K562 (cell line): ENCODE measurements at regions not wholly inside any gene's neighbourhood (a gene's known extent, or its start where the extent isn't known, plus 50 kb on each side); places are given as distances from the start of the nearest gene placed in this dataset.

Experiments
- ATF1 ChIP-seq, 2 experiments: fragments of 450-650 bp in 1 of 2; IDR thresholded peaks; 2 replicates each; pipeline ENCODE4 v1.6.1; 2016; ENCODE audit warnings: missing compliant biosample characterization in 1 of 2, missing genetic modification characterization in 1 of 2
- BHLHE40 ChIP-seq: IDR thresholded peaks from 2 replicates; pipeline ENCODE4 v1.6.1; 2011; ENCODE audit warnings: low read length, improper control_type of control experiment
- BRF1 ChIP-seq: IDR thresholded peaks from 3 replicates; pipeline ENCODE4 v1.6.1; 2011; ENCODE audit warnings: borderline replicate concordance, mild to moderate bottlenecking; ENCODE audit not compliant: insufficient read length; ENCODE audit errors: extremely low read depth
- CBFA2T3 ChIP-seq: fragments of 450-650 bp; IDR thresholded peaks from 2 replicates; pipeline ENCODE4 v1.6.1; 2017
- CBX2 ChIP-seq: fragments of 200-600 bp; sonication (generic); IDR thresholded peaks from one replicate; pipeline ENCODE4 v1.6.1; 2012; ENCODE audit warnings: mild to moderate bottlenecking, low read length, inconsistent platforms; ENCODE audit not compliant: insufficient read depth, poor library complexity, severe bottlenecking
- CC2D1A ChIP-seq: fragments of 450-650 bp; IDR thresholded peaks from 2 replicates; pipeline ENCODE4 v1.6.1; 2017; ENCODE audit warnings: mild to moderate bottlenecking
- CHCHD3 ChIP-seq: fragments of 250-450 bp; sonication (Bioruptor Pico); IDR thresholded peaks from 2 replicates; pipeline ENCODE4 v2.1.2; 2022; ENCODE audit warnings: mild to moderate bottlenecking
- ESRRB ChIP-seq: fragments of 250-450 bp; sonication (Bioruptor Pico); IDR thresholded peaks from 2 replicates; pipeline ENCODE4 v1.5.0; 2020; ENCODE audit warnings: mild to moderate bottlenecking, moderate library complexity, borderline replicate concordance
- ETV6 ChIP-seq, 3 experiments: fragments of 150-350 bp in 1 of 3; sonication (generic) in 1 of 3; formaldehyde crosslinking in 1 of 3; IDR thresholded peaks; 2 replicates each; pipeline versions ENCODE4 v1.6.1 to v1.8.0; 2014 to 2022; ENCODE audit warnings: borderline replicate concordance in 2 of 3, low read depth in 2 of 3, antibody characterized with exemption in 1 of 3, low read length in 1 of 3, mild to moderate bottlenecking in 1 of 3, missing genetic modification reagents in 1 of 3
- HLTF ChIP-seq: fragments of 450-650 bp; IDR thresholded peaks from 2 replicates; pipeline ENCODE4 v1.6.1; 2016
- HMG20A ChIP-seq: fragments of 450-650 bp; formaldehyde crosslinking; conservative IDR thresholded peaks from 2 replicates; pipeline ENCODE4 v1.4.0; 2020; ENCODE audit warnings: mild to moderate bottlenecking, mixed read lengths
- HMGXB4 ChIP-seq: sonication (generic); formaldehyde crosslinking; IDR thresholded peaks from 2 replicates; pipeline ENCODE4 v1.8.1; 2023; ENCODE audit warnings: mild to moderate bottlenecking, missing genetic modification reagents
- NFE2 ChIP-seq: IDR thresholded peaks from 2 replicates; pipeline ENCODE4 v1.6.1; 2014; ENCODE audit warnings: antibody characterized with exemption, low read depth
- NFIC ChIP-seq: fragments of 450-650 bp; IDR thresholded peaks from 2 replicates; pipeline ENCODE4 v1.6.1; 2017; ENCODE audit warnings: mild to moderate bottlenecking, inconsistent platforms
- PATZ1 ChIP-seq: fragments of 250-450 bp; sonication (Bioruptor Pico); IDR thresholded peaks from 2 replicates; pipeline ENCODE4 v1.5.0; 2020; ENCODE audit warnings: mild to moderate bottlenecking, borderline replicate concordance
- RAD21 ChIP-seq, 2 experiments: fragments of 250-450 bp in 1 of 2; fragments of 450-650 bp in 1 of 2; sonication (Bioruptor Pico) in 1 of 2; formaldehyde crosslinking in 1 of 2; IDR thresholded peaks in 1 of 2; conservative IDR thresholded peaks in 1 of 2; 2 replicates each; pipeline versions ENCODE4 v1.4.0 to v1.8.0; 2020 to 2022; ENCODE audit warnings: mild to moderate bottlenecking in 2 of 2, moderate library complexity in 1 of 2
- RBM39 ChIP-seq: fragments of 200-400 bp; formaldehyde crosslinking; optimal IDR thresholded peaks from 2 replicates; pipeline ENCODE3; 2018; ENCODE audit warnings: low read depth, low read length
- RFX7 ChIP-seq: fragments of 250-450 bp; sonication (Bioruptor Pico); IDR thresholded peaks from 2 replicates; pipeline ENCODE4 v1.5.1; 2021; ENCODE audit warnings: mild to moderate bottlenecking
- SMAD4 ChIP-seq: fragments of 250-450 bp; sonication (Bioruptor Pico); conservative IDR thresholded peaks from 2 replicates; pipeline ENCODE4 v1.8.0; 2021; ENCODE audit warnings: inconsistent platforms, mild to moderate bottlenecking, moderate library complexity
- SMARCB1 ChIP-seq: IDR thresholded peaks from 2 replicates; pipeline ENCODE4 v1.6.1; 2011; ENCODE audit warnings: improper control_type of control experiment, low read depth; ENCODE audit not compliant: insufficient read length
- TCF7 ChIP-seq: sonication (generic); IDR thresholded peaks from 2 replicates; pipeline ENCODE4 v1.6.1; 2016; ENCODE audit warnings: antibody characterized with exemption, borderline replicate concordance
- TEAD1 ChIP-seq, 2 experiments: fragments of 450-650 bp in 1 of 2; sonication (generic) in 1 of 2; formaldehyde crosslinking; IDR thresholded peaks; 2 replicates each; pipeline versions ENCODE4 v1.4.0 to v1.8.0; 2020 to 2022; ENCODE audit warnings: mild to moderate bottlenecking in 2 of 2, missing genetic modification reagents in 1 of 2
- ZBTB33 ChIP-seq: sonication (generic); formaldehyde crosslinking; IDR thresholded peaks from 2 replicates; pipeline ENCODE4 v1.8.1; 2023; ENCODE audit warnings: mild to moderate bottlenecking, missing genetic modification reagents
- ZNF175 ChIP-seq: fragments of 200-800 bp; sonication (Bioruptor generic); IDR thresholded peaks from 2 replicates; pipeline ENCODE4 v1.6.1; 2016; ENCODE audit warnings: low read depth, mild to moderate bottlenecking, missing genetic modification characterization, missing compliant biosample characterization

GRCh38 chr6:15079288-15079817 is 166.5 kb upstream of the JARID2 start (continued):
- TF ChIP-seq ETV6 (IDR thresholded peaks at IDR 0.05; ENCODE audit: borderline replicate concordance in 1 of 2, low read depth in 2 of 2, low read length in 1 of 2) (peak in 1 of 2 experiments; percentile 82; a peak in 2 of 4 replicates), ETV6 (CRISPR knock-in tag; IDR thresholded peaks at IDR 0.05; ENCODE audit: borderline replicate concordance) (no peak), CBFA2T3 (peak; percentile 99), BRF1 (no peak), PATZ1 (CRISPR knock-in tag) (no peak), BHLHE40 (peak; percentile 69), ZBTB33 (peak; percentile 27; the same call in 1 of the 2 replicates), HLTF (no peak), CHCHD3 (CRISPR knock-in tag) (no peak), RFX7 (CRISPR knock-in tag) (no peak), TEAD1 (CRISPR knock-in tag; IDR thresholded peaks at IDR 0.05) (peak; percentile 61 to 68; a peak in 3 of 4 replicates), ZNF175 (CRISPR knock-in tag) (no peak), NFE2 (peak; percentile 100), ESRRB (no peak), SMAD4 (peak; percentile 80; the same call in 1 of the 2 replicates), HMGXB4 (CRISPR knock-in tag) (no peak), RBM39 (peak; percentile 63), TCF7 (no peak), HMG20A (no peak), RAD21 (CRISPR knock-in tag; conservative IDR thresholded peaks at IDR 0.05 in 1 of 2, IDR thresholded peaks at IDR 0.05 in 1 of 2) (peak in 1 of 2 experiments; percentile 37; a peak in 1 of 4 replicates), ATF1 (CRISPR knock-in tag; IDR thresholded peaks at IDR 0.05) (no peak), ATF1 (tag; IDR thresholded peaks at IDR 0.05) (peak; percentile 79), NFIC (peak; percentile 93), SMARCB1 (no peak), CC2D1A (peak; percentile 94; the same call in 1 of the 2 replicates), CBX2 (no peak)
